Caco-2 (cell line): ENCODE measurements at regions not wholly inside any gene's neighbourhood (a gene's known extent, or its start where the extent isn't known, plus 50 kb on each side); places are given as distances from the start of the nearest gene placed in this dataset.

Source experiments
- BruUV-seq: library from RNA; stranded (reverse); fragments of 400-500 nt; replicated peaks from 2 replicates; lab custom pipeline; 2021; lab: Mats Ljungman, UMichigan
- CTCF ChIA-PET: fragments of 300-600 bp; sonication (Branson Sonifier 250); formaldehyde crosslinking; loops from one replicate; lab custom pipeline; 2022; ENCODE audit warnings: antibody characterized with exemption; lab: Charles Lee
- POLR2A ChIA-PET: fragments of 300-600 bp; sonication (Branson Sonifier 250); formaldehyde crosslinking; loops from one replicate; lab custom pipeline; 2022; ENCODE audit warnings: antibody characterized with exemption; lab: Charles Lee
- DNase-seq, 2 experiments: peaks; one replicate each; pipeline versions ENCODE4 v3.0.0 to v3.0.0-alpha.2; 2020 to 2022
- H3K27me3 ChIP-seq: replicated peaks from 2 replicates; pipeline ENCODE4 v1.6.0; 2011; ENCODE audit warnings: low read length; ENCODE audit not compliant: control insufficient read depth, insufficient read depth
- H3K36me3 ChIP-seq: 2 replicates; pipeline ENCODE4 v1.5.1; 2011; ENCODE audit warnings: low read length; ENCODE audit not compliant: control insufficient read depth, insufficient read depth
- H3K4me1 ChIP-seq: fragments of 250-450 bp; sonication (Bioruptor Pico); 2 replicates; pipeline ENCODE4 v1.5.1; 2020; ENCODE audit warnings: mild to moderate bottlenecking
- H3K4me3 ChIP-seq: 2 replicates; pipeline ENCODE4 v1.5.1; 2011; ENCODE audit warnings: low read depth, mild to moderate bottlenecking, control low read depth, low read length
- H3K9me3 ChIP-seq: fragments of 250-450 bp; sonication (Bioruptor Pico); 2 replicates; pipeline ENCODE4 v1.5.1; 2020; ENCODE audit warnings: mild to moderate bottlenecking, moderate library complexity
- H3K27ac Mint-ChIP-seq: one replicate; pipeline ENCODE4 v1.8.0; 2022; ENCODE audit warnings: mixed read lengths; ENCODE audit not compliant: unreplicated experiment
- H3K27me3 Mint-ChIP-seq: one replicate; pipeline ENCODE4 v1.8.0; 2022; ENCODE audit warnings: mixed read lengths; ENCODE audit not compliant: insufficient read depth, unreplicated experiment
- H3K36me3 Mint-ChIP-seq: one replicate; pipeline ENCODE4 v1.8.0; 2022; ENCODE audit warnings: mild to moderate bottlenecking, mixed read lengths; ENCODE audit not compliant: insufficient read depth, unreplicated experiment
- H3K4me1 Mint-ChIP-seq: one replicate; pipeline ENCODE4 v1.8.0; 2022; ENCODE audit warnings: low read depth, mixed read lengths; ENCODE audit not compliant: unreplicated experiment
- H3K4me3 Mint-ChIP-seq: one replicate; pipeline ENCODE4 v1.8.0; 2022; ENCODE audit warnings: mild to moderate bottlenecking, moderate library complexity, mixed read lengths; ENCODE audit not compliant: unreplicated experiment
- H3K9me3 Mint-ChIP-seq: one replicate; pipeline ENCODE4 v1.8.0; 2022; ENCODE audit warnings: mixed read lengths; ENCODE audit not compliant: unreplicated experiment
- CTCF ChIP-seq, 2 experiments: fragments of 200-600 bp in 1 of 2; IDR thresholded peaks; 1 replicate in 1 of 2; 2 replicates in 1 of 2; pipeline versions ENCODE4 v1.5.1 to v1.8.0; 2011 to 2022; ENCODE audit warnings: antibody characterized with exemption in 1 of 2, control low read depth in 1 of 2, inconsistent platforms in 1 of 2, low read depth in 1 of 2, low read length in 1 of 2, mild to moderate bottlenecking in 1 of 2, moderate library complexity in 1 of 2; ENCODE audit not compliant: insufficient read depth in 1 of 2, severe bottlenecking in 1 of 2, unreplicated experiment in 1 of 2
- intact Hi-C: fragments of 100-400 bp; cut with micrococcal nuclease; formaldehyde crosslinking; loops from one replicate; pipeline ENCODE4 v1.10.0; 2022; ENCODE audit not compliant: unreplicated experiment

GRCh38 chr16:80903616-80904015 lies 99.2 kb upstream of the CDYL2 start:
- no peaks in the 10 kb centered on the region for H3K36me3 Mint-ChIP-seq
- no peaks in the 10 kb centered on the region for H3K27me3 Mint-ChIP-seq
- intact Hi-C loops, result no loop called here
- Histone ChIP-seq H3K36me3 (no peaks in the 10 kb centered on the region), H3K27me3 (no peaks in the 10 kb centered on the region), H3K4me1 (no peaks in the 10 kb centered on the region), H3K9me3 (no peaks in the 10 kb centered on the region), H3K4me3 (no peak overlapping the region)
- H3K27ac Mint-ChIP-seq, result no peak overlapping the region
- no peak for TF ChIP-seq CTCF (IDR thresholded peaks at IDR 0.05; ENCODE audit: insufficient read depth in 1 of 2, low read depth in 1 of 2, low read length in 1 of 2, severe bottlenecking in 1 of 2, unreplicated experiment in 1 of 2)
- no peaks in the 10 kb centered on the region for H3K9me3 Mint-ChIP-seq
- H3K4me3 Mint-ChIP-seq, result no peak overlapping the region
- BruUV-seq, result no TSS peak
- H3K4me1 Mint-ChIP-seq, result no peaks in the 10 kb centered on the region
- ChIA-PET CTCF (no interaction called here), POLR2A (interaction anchor here (0.7 kb wide), 1 partner anchor 407 kb away, joined by 4 read pairs; no protein-coding TSS in a partner anchor)
- no peak for DNase-seq

DNA sequence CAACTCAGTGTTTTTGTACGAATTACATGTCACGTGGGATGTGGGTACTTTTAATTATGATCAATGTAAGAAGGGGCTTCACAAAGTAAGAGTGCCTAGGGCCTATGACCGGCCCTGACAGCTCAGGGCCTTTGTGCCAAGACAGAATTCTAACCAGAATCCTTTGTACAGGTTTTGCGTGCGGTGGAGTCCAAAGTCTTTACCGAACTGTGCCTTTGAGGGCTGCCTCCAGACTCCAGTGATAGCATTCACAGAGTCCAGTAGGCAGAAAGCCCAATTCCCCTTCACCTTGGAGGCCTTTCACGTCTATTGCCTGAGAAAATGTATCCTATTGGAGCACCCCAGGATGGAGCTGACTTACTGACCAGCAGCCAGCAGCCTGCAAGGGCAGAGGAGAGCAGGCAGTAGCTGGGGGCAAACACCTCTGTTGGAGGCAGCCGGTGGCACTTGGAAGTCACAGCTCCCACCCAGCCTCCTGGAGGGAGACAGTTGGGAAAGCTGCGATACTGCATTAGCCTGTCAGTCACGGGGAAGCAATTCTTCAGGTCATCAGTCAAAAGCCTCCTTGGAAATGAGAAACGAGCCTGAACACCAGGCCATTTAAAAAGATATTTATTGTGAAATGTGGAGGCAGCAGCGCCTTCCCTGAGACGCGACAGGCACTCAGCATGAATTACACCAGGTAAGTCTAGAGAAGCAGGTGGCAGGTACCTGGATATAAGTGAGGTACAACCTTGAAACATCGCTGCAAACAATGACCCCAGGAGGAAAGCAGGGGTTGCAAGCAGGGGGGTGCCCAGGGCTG lies 98.1 kb upstream of the CDYL2 start:
- ChIA-PET POLR2A (no interaction called here), CTCF (no interaction called here)
- no peak for TF ChIP-seq CTCF (IDR thresholded peaks at IDR 0.05; ENCODE audit: insufficient read depth in 1 of 2, low read depth in 1 of 2, low read length in 1 of 2, severe bottlenecking in 1 of 2, unreplicated experiment in 1 of 2)
- no TSS peak for BruUV-seq
- Mint-ChIP-seq H3K36me3 (no peaks in the 10 kb centered on the region), H3K27ac (no peak overlapping the region), H3K4me1 (no peaks in the 10 kb centered on the region), H3K27me3 (no peaks in the 10 kb centered on the region), H3K4me3 (no peak overlapping the region), H3K9me3 (no peaks in the 10 kb centered on the region)
- intact Hi-C loops, result no loop called here
- H3K27me3 ChIP-seq, result no peaks in the 10 kb centered on the region
- no peaks in the 10 kb centered on the region for H3K4me1 ChIP-seq
- H3K9me3 ChIP-seq, result no peaks in the 10 kb centered on the region
- DNase-seq, result no peak
- no peak overlapping the region for H3K4me3 ChIP-seq
- no peaks in the 10 kb centered on the region for H3K36me3 ChIP-seq

GRCh38 chr16:80900593-80900954 lies 96.2 kb upstream of the CDYL2 start:
- no TSS peak for BruUV-seq
- TF ChIP-seq CTCF (IDR thresholded peaks at IDR 0.05; ENCODE audit: insufficient read depth in 1 of 2, low read depth in 1 of 2, low read length in 1 of 2, severe bottlenecking in 1 of 2, unreplicated experiment in 1 of 2), result no peak
- no peaks in the 10 kb centered on the region for H3K27me3 Mint-ChIP-seq
- Histone ChIP-seq H3K36me3 (no peaks in the 10 kb centered on the region), H3K27me3 (no peaks in the 10 kb centered on the region), H3K9me3 (no peaks in the 10 kb centered on the region), H3K4me3 (no peak overlapping the region), H3K4me1 (no peaks in the 10 kb centered on the region)
- no peaks in the 10 kb centered on the region for H3K9me3 Mint-ChIP-seq
- no peaks in the 10 kb centered on the region for H3K4me1 Mint-ChIP-seq
- H3K36me3 Mint-ChIP-seq, result no peaks in the 10 kb centered on the region
- H3K4me3 Mint-ChIP-seq, result no peak overlapping the region
- H3K27ac Mint-ChIP-seq, result no peak overlapping the region
- POLR2A ChIA-PET, result no interaction called here
- no peak for DNase-seq
- CTCF ChIA-PET, result no interaction called here
- intact Hi-C loops, result no loop called here
